IMR-90 (cell line): ENCODE measurements at regions not wholly inside any gene's neighbourhood (a gene's known extent, or its start where the extent isn't known, plus 50 kb on each side); places are given as distances from the start of the nearest gene placed in this dataset.

ENCODE experiments used
- ATAC-seq: fragments of 200-7000 bp; cut with Tn5 transposase; 2 replicates; pipeline ENCODE4 v1.9.1; 2020; ENCODE audit warnings: low read depth, mild to moderate bottlenecking, moderate library complexity
- BruUV-seq: library from RNA; stranded (reverse); fragments of 400-500 nt; replicated peaks from 2 replicates; lab custom pipeline; 2021; lab: Mats Ljungman, UMichigan
- CTCF ChIA-PET: fragments of 300-600 bp; formaldehyde crosslinking; extraction: SDS; loops from one replicate; lab custom pipeline; 2021; ENCODE audit warnings: antibody characterized with exemption; lab: Yijun Ruan, JAX
- POLR2A ChIA-PET: fragments of 300-600 bp; sonication (Branson Sonifier 250); formaldehyde crosslinking; loops from one replicate; lab custom pipeline; 2022; ENCODE audit warnings: antibody characterized with exemption; ENCODE audit not compliant: unreplicated experiment; lab: Charles Lee
- DNase-seq: peaks from one replicate; pipeline ENCODE4 v3.0.0; 2013
- H2AFZ ChIP-seq: replicated peaks from 2 replicates; pipeline ENCODE3; 2013; ENCODE audit warnings: low read length, mild to moderate bottlenecking; ENCODE audit not compliant: poor library complexity
- H2AK5ac ChIP-seq: 2 replicates; pipeline ENCODE4 v1.6.1; 2013; ENCODE audit warnings: low read depth, low read length, inconsistent platforms
- H2AK9ac ChIP-seq: replicated peaks from 2 replicates; pipeline ENCODE3; 2013; ENCODE audit warnings: mild to moderate bottlenecking, low read depth, low read length, moderate library complexity; ENCODE audit not compliant: poor library complexity
- H2BK120ac ChIP-seq: 2 replicates; pipeline ENCODE4 v1.6.1; 2013; ENCODE audit warnings: low read depth, low read length, inconsistent platforms
- H2BK15ac ChIP-seq: 3 replicates; pipeline ENCODE4 v1.6.1; 2013; ENCODE audit warnings: low read depth, low read length, inconsistent platforms
- H2BK20ac ChIP-seq: 2 replicates; pipeline ENCODE4 v1.6.1; 2013; ENCODE audit warnings: low read depth, mild to moderate bottlenecking, inconsistent platforms, low read length, moderate library complexity
- H2BK5ac ChIP-seq: 2 replicates; pipeline ENCODE4 v1.6.1; 2013; ENCODE audit warnings: mild to moderate bottlenecking, low read depth, low read length, inconsistent platforms; ENCODE audit not compliant: poor library complexity, severe bottlenecking
- H3K14ac ChIP-seq: replicated peaks from 2 replicates; pipeline ENCODE4 v1.6.1; 2013; ENCODE audit warnings: low read depth, low read length, inconsistent platforms
- H3K18ac ChIP-seq: 2 replicates; pipeline ENCODE4 v1.6.1; 2013; ENCODE audit warnings: low read depth, low read length, control low read depth
- H3K23ac ChIP-seq: 2 replicates; pipeline ENCODE4 v1.6.1; 2013; ENCODE audit warnings: low read depth, low read length, inconsistent platforms
- H3K27ac ChIP-seq: 2 replicates; pipeline ENCODE4 v1.5.1; 2013; ENCODE audit warnings: mild to moderate bottlenecking, control low read depth, low read length; ENCODE audit not compliant: insufficient read depth
- H3K27me3 ChIP-seq: 2 replicates; pipeline ENCODE4 v1.6.1; 2013; ENCODE audit warnings: low read length; ENCODE audit not compliant: control insufficient read depth, insufficient read depth
- H3K36me3 ChIP-seq: 2 replicates; pipeline ENCODE4 v1.6.1; 2013; ENCODE audit warnings: low read length, mixed read lengths; ENCODE audit not compliant: control insufficient read depth, insufficient read depth
- H3K4ac ChIP-seq: 2 replicates; pipeline ENCODE4 v1.6.1; 2013; ENCODE audit warnings: low read depth, low read length, inconsistent platforms
- H3K4me1 ChIP-seq: 2 replicates; pipeline ENCODE4 v1.6.1; 2013; ENCODE audit warnings: low read length, mixed read lengths; ENCODE audit not compliant: control insufficient read depth, insufficient read depth
- H3K4me2 ChIP-seq: 2 replicates; pipeline ENCODE4 v1.6.1; 2013; ENCODE audit warnings: low read depth, mild to moderate bottlenecking, control low read depth, low read length, moderate library complexity
- H3K4me3 ChIP-seq: 2 replicates; pipeline ENCODE4 v1.5.1; 2013; ENCODE audit warnings: low read depth, mild to moderate bottlenecking, control low read depth, low read length, moderate library complexity; ENCODE audit not compliant: insufficient read depth
- H3K56ac ChIP-seq: 2 replicates; pipeline ENCODE4 v1.6.1; 2013; ENCODE audit warnings: low read length, inconsistent platforms; ENCODE audit not compliant: insufficient read depth; ENCODE audit errors: extremely low read depth
- H3K79me1 ChIP-seq, 2 experiments: 2 replicates each; pipeline ENCODE4 v1.6.1; 2013; ENCODE audit warnings: low read length in 2 of 2, inconsistent platforms in 1 of 2, low read depth in 1 of 2
- H3K9ac ChIP-seq: 2 replicates; pipeline ENCODE4 v1.6.1; 2013; ENCODE audit warnings: low read depth, low read length, control low read depth
- H3K9me1 ChIP-seq: 2 replicates; pipeline ENCODE4 v1.6.1; 2013; ENCODE audit warnings: low read length, inconsistent platforms; ENCODE audit not compliant: insufficient read depth
- H3K9me3 ChIP-seq: 2 replicates; pipeline ENCODE4 v1.6.1; 2013; ENCODE audit warnings: low read length; ENCODE audit not compliant: control insufficient read depth, insufficient read depth
- H4K20me1 ChIP-seq: 2 replicates; pipeline ENCODE4 v1.6.1; 2013; ENCODE audit warnings: low read length, inconsistent platforms; ENCODE audit not compliant: insufficient read depth
- H4K5ac ChIP-seq: 2 replicates; pipeline ENCODE4 v1.6.1; 2013; ENCODE audit warnings: mild to moderate bottlenecking, low read depth, low read length, control low read depth
- H4K8ac ChIP-seq, 2 experiments: 2 replicates each; pipeline ENCODE4 v1.6.1; 2013; ENCODE audit warnings: low read depth in 2 of 2, low read length in 2 of 2, control low read depth in 1 of 2, inconsistent platforms in 1 of 2
- H4K91ac ChIP-seq: 2 replicates; pipeline ENCODE4 v1.6.1; 2013; ENCODE audit warnings: low read depth, low read length, inconsistent platforms; ENCODE audit not compliant: insufficient read depth
- CEBPB ChIP-seq: IDR thresholded peaks from 2 replicates; pipeline ENCODE4 v1.6.1; 2012; ENCODE audit warnings: low read depth, low read length, improper control_type of control experiment
- SMC3 ChIP-seq: fragments of 150-350 bp; IDR thresholded peaks from 2 replicates; pipeline ENCODE4 v1.6.1; 2016; ENCODE audit warnings: low read depth, mild to moderate bottlenecking, antibody characterized with exemption, low read length, moderate library complexity
- WGBS, 2 experiments: methylation state at CpG; one replicate each; pipeline versions ENCODE4 v1.1.5 to v1.1.7; 2013; ENCODE audit warnings: missing lambda C conversion rate in 2 of 2; ENCODE audit not compliant: insufficient read length in 1 of 2; ENCODE audit errors: extremely low coverage in 2 of 2; 5-methylcytosine and 5-hydroxymethylcytosine counted together
- dilution Hi-C: fragments of 300-500 bp; cut with HindIII; formaldehyde crosslinking; loops from one replicate; pipeline ENCODE4 v1.14.3; 2018; ENCODE audit warnings: low sequenced_read_pairs; ENCODE audit not compliant: unreplicated experiment
- in situ Hi-C: fragments of 300-500 bp; cut with MboI; formaldehyde crosslinking; loops from 3 replicates; pipeline ENCODE4 v1.14.3; 2019; ENCODE audit warnings: low sequenced_read_pairs, inconsistent platforms, mixed read lengths
- intact Hi-C: fragments of 100-400 bp; cut with micrococcal nuclease; formaldehyde crosslinking; loops from 2 replicates; pipeline ENCODE4 v1.10.0; 2022

GRCh38 chr17:77846531-77847085 is 111.9 kb upstream of the TNRC6C start:
- no CpG with 5 or more reads among the region's 5 CpGs for WGBS, 2 experiments
- POLR2A ChIA-PET = no interaction called here

More at GRCh38 chr17:77846531-77847085, 111.9 kb upstream of the TNRC6C start:
- Histone ChIP-seq H3K27me3 (peaks cover 10% of the 10 kb centered on the region), H3K9ac (no peak overlapping the region), H4K5ac (no peak overlapping the region), H2AFZ (no peak overlapping the region), H2BK15ac (no peak overlapping the region), H4K20me1 (no peaks in the 10 kb centered on the region), H3K14ac (no peak overlapping the region), H3K9me1 (no peaks in the 10 kb centered on the region), H2AK9ac (no peak overlapping the region), H3K9me3 (no peaks in the 10 kb centered on the region), H4K8ac (no peak overlapping the region), H4K91ac (no peak overlapping the region), H3K23ac (no peak overlapping the region), H3K4ac (no peak overlapping the region), H2AK5ac (no peak overlapping the region), H3K27ac (no peak overlapping the region), H3K4me3 (no peak overlapping the region), H2BK120ac (no peak overlapping the region), H2BK20ac (no peak overlapping the region), H3K56ac (no peak overlapping the region), H3K4me2 (no peak overlapping the region), H3K36me3 (no peaks in the 10 kb centered on the region), H3K79me1 (no peaks in the 10 kb centered on the region), H3K4me1 (peaks cover 7% of the 10 kb centered on the region), H3K18ac (no peak overlapping the region), H2BK5ac (no peak overlapping the region)
- CTCF ChIA-PET = no interaction called here
- TF ChIP-seq SMC3 (no peak), CEBPB (no peak)
- in situ Hi-C loops = no loop called here
- intact Hi-C loops = no loop called here
- BruUV-seq = no TSS peak
- dilution Hi-C loops = no loop called here
- ATAC-seq = no peak
- no peak for DNase-seq
